HG02571 (cell line): ENCODE measurements at regions not wholly inside any gene's neighbourhood (a gene's known extent, or its start where the extent isn't known, plus 50 kb on each side); places are given as distances from the start of the nearest gene placed in this dataset.

ENCODE experiments used
- ATAC-seq: cut with Tn5 transposase; IDR thresholded peaks from one replicate; pipeline ENCODE4 v1.9.1; 2021; ENCODE audit warnings: mild to moderate bottlenecking, moderate library complexity; ENCODE audit not compliant: unreplicated experiment

DNA sequence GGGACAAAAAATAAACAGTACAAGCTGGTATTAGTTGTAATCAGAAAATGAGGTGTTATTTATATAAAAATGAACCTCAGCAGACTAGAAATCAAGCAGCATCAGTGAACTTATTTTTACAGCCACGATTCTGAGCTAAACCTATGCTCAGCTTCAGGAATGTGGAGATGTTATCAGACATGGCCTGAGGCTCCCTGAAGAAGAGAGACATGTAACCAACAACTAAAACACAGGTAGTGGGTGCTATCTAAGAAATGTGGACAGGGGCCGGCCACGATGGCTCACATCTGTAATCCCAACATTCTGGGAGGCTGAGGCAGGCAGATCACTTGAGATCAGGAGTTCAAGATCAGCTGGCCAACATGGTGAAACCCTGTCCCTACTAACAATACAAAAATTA, 534.3 kb downstream of the VRK1 start:
- no peak for ATAC-seq

- no peak for ATAC-seq
These were observed 539.0 kb downstream of the VRK1 start for GRCh38 chr14:97336179-97336578.

DNA sequence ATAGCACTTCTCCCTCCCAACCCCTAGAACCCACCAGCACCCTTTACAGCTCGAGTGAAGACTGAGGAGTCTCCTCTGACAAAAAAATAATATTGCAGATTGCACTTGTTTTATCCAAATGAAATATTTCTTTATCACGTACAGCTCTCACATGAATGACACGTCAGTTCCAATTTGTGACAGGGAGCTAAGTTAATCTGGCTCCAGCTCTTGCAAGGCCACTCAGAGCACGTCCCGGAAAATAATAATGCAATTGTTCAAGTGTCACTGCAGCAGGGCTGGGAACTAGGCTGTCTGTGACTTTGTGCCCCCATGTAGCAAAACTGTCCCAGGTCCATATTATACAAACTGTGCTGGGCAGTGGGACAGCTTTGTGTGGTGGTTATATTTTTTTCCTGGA, 539.6 kb downstream of the VRK1 start:
- ATAC-seq = no peak

- no peak for ATAC-seq
These were observed 540.1 kb downstream of the VRK1 start for GRCh38 chr14:97337267-97337666.

- ATAC-seq = no peak
These were observed 540.5 kb downstream of the VRK1 start for GRCh38 chr14:97337670-97338069.

GRCh38 chr14:97344666-97345065, 547.5 kb downstream of the VRK1 start:
- no peak for ATAC-seq

DNA sequence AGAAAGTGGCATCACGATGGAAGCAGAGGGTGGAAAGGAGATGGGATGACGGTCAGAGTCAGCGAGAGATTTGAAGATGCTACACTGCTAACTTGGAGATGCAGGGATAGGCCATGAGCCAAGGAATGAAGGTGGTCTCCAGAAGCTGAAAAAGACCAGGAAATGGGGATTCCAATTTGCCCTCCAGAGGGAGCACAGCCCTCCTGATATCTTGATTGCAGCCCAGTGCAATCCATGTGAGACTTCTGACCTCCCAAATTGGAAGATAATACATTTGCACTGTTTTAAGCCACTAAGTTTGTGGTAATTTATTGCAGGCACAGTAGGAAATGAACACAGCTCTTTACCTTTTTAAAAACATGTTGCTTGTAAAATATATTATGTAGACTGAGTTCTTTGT, 549.5 kb downstream of the VRK1 start:
- no peak for ATAC-seq

DNA sequence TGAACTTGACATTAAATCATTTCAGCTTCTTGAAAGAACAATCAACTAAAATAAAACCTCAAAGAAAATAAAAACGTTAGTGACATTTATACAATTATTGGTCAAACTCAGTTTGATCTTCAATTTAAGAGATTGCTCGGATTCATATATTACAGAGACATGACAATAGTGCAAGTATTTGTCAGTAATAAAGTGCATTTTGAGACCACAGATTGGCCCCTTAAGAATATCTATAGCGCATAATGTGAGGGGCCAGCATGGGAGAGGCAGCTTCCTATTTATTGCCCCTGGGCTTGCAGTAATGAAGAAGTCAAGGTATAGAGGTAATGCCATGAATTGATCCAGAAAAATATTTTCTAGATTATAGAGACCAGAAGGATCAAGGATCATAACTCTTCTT, 552.3 kb downstream of the VRK1 start:
- no peak for ATAC-seq

GRCh38 chr14:97349946-97350345, 552.8 kb downstream of the VRK1 start:
- ATAC-seq = no peak

GRCh38 chr14:97350415-97350814, 553.2 kb downstream of the VRK1 start:
- no peak for ATAC-seq

DNA sequence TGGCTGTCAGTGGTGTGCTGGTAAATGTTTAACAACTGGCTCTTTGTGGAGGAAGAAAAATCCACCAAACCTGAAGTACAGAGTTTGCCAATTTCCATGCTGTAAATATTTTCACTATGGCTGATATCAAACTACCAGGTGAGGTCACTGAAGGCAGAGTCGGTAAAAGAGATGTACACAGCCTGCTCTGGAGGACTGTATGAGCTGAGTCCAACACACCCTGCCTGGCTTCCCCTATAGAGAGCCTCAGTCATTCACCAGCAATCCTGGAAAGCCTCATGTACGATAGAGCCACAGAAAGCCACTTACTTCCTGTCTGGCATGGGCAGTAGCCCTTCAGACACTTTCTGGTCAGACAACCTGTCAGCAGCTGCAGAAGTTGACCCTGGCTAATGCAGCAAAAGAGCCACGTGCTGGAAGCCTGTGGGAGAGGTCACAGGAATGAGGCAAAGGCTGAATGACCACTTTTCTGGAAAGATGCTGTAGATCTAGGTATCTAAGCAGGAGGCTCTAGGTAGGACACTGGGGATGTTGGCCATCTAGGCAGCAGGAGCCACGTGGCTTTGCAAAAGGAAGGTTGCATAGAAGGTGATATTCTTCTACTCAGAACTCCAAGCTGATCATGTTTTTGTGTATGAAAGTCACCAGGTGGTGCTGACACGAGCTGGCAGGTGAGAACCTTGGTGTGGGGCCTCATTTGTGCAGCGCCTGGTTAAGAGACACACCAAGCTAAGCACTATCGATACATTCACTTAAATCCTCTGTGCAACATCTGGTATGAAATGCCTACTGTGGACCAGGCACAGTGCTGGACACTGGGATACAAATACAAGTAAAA, 553.9 kb downstream of the VRK1 start:
- no peak for ATAC-seq

GRCh38 chr14:97353102-97353501, 555.9 kb downstream of the VRK1 start:
- no peak for ATAC-seq

GRCh38 chr14:97354119-97354722, 557.0 kb downstream of the VRK1 start:
- no peak for ATAC-seq

DNA sequence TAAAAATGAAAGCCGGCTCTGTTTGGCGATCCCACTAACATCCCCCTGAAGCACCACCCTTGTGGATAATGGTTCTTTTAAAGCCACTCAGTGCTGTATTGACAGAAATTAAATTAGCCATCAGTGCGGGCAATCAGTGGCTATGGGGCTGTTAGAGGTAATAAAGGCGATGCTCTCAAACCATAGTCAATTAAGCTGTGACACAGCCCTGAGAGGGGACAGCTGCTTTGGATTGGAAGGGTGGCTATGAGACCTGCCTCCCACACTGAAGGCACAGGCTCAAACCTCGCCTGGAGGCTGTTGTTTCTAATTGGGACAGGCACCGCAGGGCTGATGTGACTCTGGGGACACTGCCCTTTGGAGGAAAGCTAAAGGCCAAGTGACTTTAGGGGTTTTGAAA, 562.2 kb downstream of the VRK1 start:
- ATAC-seq = no peak

GRCh38 chr14:97361181-97361580, 564.0 kb downstream of the VRK1 start:
- no peak for ATAC-seq

- ATAC-seq = no peak
These were observed 564.8 kb downstream of the VRK1 start for GRCh38 chr14:97361958-97362357.

GRCh38 chr14:97366400-97366799, 569.2 kb downstream of the VRK1 start:
- no peak for ATAC-seq

DNA sequence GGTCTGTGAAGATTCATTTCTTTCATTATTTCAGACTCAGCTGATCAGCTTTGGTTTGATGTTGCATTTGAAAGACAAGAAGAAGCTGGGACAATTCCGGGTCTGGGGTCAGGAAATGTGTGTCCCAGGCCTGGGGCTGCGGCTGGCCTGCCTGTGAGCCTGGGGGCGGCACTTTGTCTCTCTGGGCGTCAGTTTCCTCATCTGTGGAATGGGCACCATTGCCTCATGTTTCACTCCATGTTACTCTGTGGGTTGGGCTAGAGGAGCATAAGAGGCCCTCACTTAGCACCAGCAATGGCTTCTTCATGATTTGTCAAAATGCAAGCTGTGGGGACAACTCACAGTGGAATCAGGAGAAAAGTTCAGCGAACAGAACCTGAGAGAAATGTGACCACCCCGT, 570.1 kb downstream of the VRK1 start:
- no peak for ATAC-seq

DNA sequence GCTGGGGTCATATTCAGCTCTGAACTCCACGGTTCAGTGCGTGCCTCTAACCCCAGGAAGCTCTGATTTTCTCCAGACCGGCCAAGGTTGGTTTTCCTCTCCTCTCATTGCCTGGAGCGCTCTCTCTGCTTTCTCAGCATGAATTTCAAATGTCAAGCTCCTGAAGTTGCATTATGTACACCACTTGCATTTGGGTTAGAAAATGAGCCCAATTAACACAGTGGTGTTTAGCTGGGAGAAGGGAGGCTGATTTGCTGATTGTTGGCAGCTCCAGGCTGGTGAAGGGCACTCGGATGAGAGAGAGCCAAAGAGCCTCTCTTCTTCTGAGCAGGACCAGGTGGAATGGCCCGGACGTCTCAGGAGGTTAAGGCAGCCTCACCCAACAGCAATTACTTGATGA, 570.9 kb downstream of the VRK1 start:
- ATAC-seq = no peak

DNA sequence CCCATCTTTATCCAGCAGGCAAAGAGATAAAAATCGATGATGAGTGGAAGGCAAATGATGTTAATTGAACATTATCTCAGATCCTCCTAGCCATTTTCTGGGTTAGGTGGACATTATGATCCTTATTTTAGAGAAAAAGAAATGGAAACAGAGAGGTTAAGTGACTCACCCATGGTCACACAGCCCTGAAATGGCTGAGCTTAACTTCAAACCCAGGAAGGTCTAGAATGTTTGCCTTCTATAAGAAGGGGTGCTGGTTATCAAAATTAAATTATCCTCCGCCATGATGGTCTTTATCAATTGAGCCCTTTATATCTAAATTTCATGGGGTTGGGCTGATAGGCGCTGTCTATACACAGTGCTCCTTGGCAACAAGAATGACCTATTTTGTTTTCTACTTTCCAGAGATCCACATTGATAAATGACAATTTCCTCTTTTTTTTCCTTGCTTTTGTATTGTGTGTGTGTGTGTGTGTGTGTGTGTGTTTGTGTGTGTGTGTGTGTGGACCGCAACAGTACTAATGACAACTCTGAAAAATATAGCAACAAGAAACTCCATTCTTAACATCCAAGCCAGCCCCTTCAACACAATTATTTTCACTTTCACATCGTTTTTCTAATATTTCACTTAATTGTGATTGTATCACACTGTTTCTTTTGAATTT, 571.9 kb downstream of the VRK1 start:
- no peak for ATAC-seq

DNA sequence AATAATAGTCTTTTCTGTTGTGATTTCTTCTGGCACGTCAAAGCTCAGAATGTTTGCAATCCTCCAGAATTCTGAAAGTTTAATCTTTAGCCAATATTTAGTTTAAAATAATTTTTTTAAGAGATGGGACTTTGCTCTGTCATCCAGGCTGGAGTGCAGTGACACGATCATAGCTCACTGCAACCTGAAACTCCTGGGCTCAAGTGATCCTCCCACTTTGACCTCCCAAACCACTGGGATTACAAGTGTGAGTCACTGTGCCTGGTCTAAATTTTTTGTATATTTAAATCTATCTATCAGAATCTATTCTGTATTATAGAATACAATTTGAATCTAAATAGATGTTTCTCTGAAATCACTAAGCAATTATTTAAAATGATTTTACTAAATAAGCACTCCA, 572.7 kb downstream of the VRK1 start:
- no peak for ATAC-seq

- ATAC-seq = no peak
These were observed 579.1 kb downstream of the VRK1 start for GRCh38 chr14:97376310-97376709.
